K562 (cell line): ENCODE measurements at regions not wholly inside any gene's neighbourhood (a gene's known extent, or its start where the extent isn't known, plus 50 kb on each side); places are given as distances from the start of the nearest gene placed in this dataset.
A peak's percentile ranks its signal among the peaks of the same experiment; 100 is the strongest.

Experiments used
- BDP1 ChIP-seq: IDR thresholded peaks from 3 replicates; pipeline ENCODE4 v1.6.1; 2011; ENCODE audit not compliant: insufficient read length, insufficient read depth
- DNMT1 ChIP-seq: fragments of 450-650 bp; IDR thresholded peaks from 2 replicates; pipeline ENCODE4 v1.6.1; 2016; ENCODE audit warnings: antibody characterized with exemption, mild to moderate bottlenecking
- EWSR1 ChIP-seq: fragments of 450-650 bp; IDR thresholded peaks from 2 replicates; pipeline ENCODE4 v1.6.1; 2018; ENCODE audit warnings: borderline replicate concordance, mild to moderate bottlenecking, low read depth, moderate library complexity; ENCODE audit not compliant: partially characterized antibody
- MECOM ChIP-seq: fragments of 250-450 bp; sonication (Bioruptor Pico); IDR thresholded peaks from 2 replicates; pipeline ENCODE4 v1.8.0; 2022; ENCODE audit warnings: inconsistent platforms
- MGA ChIP-seq: fragments of 450-650 bp; IDR thresholded peaks from 2 replicates; pipeline ENCODE4 v1.6.1; 2016; ENCODE audit warnings: mild to moderate bottlenecking, moderate library complexity
- POLR2G ChIP-seq: fragments of 200-400 bp; formaldehyde crosslinking; IDR thresholded peaks from 2 replicates; pipeline ENCODE4 v1.6.1; 2017; ENCODE audit warnings: low read depth, mild to moderate bottlenecking, antibody characterized with exemption, low read length, moderate library complexity
- POLR3G ChIP-seq: IDR thresholded peaks from 2 replicates; pipeline ENCODE4 v1.6.1; 2011; ENCODE audit not compliant: insufficient read length, insufficient replicate concordance; ENCODE audit errors: extremely low read depth
- PURB ChIP-seq: sonication (generic); formaldehyde crosslinking; IDR thresholded peaks from 2 replicates; pipeline ENCODE4 v1.9.0; 2021; ENCODE audit warnings: low read depth, mild to moderate bottlenecking, missing genetic modification reagents
- RBM22 ChIP-seq: fragments of 200-400 bp; formaldehyde crosslinking; IDR thresholded peaks from 2 replicates; pipeline ENCODE4 v1.6.1; 2018; ENCODE audit warnings: low read length, low read depth; ENCODE audit not compliant: poor library complexity, severe bottlenecking
- XRCC5 ChIP-seq: fragments of 200-400 bp; formaldehyde crosslinking; IDR thresholded peaks from 2 replicates; pipeline ENCODE4 v1.6.1; 2017; ENCODE audit warnings: low read depth, mild to moderate bottlenecking, low read length
- ZNF174 ChIP-seq: fragments of 250-450 bp; sonication (Bioruptor Pico); IDR thresholded peaks from 2 replicates; pipeline ENCODE4 v1.4.0; 2020; ENCODE audit warnings: mild to moderate bottlenecking
- TF ChIP-seq, protein P1 (sequence below): fragments of 450-650 bp; IDR thresholded peaks from 2 replicates; pipeline ENCODE4 v1.6.1; 2016; ENCODE audit warnings: antibody characterized with exemption

DNA sequence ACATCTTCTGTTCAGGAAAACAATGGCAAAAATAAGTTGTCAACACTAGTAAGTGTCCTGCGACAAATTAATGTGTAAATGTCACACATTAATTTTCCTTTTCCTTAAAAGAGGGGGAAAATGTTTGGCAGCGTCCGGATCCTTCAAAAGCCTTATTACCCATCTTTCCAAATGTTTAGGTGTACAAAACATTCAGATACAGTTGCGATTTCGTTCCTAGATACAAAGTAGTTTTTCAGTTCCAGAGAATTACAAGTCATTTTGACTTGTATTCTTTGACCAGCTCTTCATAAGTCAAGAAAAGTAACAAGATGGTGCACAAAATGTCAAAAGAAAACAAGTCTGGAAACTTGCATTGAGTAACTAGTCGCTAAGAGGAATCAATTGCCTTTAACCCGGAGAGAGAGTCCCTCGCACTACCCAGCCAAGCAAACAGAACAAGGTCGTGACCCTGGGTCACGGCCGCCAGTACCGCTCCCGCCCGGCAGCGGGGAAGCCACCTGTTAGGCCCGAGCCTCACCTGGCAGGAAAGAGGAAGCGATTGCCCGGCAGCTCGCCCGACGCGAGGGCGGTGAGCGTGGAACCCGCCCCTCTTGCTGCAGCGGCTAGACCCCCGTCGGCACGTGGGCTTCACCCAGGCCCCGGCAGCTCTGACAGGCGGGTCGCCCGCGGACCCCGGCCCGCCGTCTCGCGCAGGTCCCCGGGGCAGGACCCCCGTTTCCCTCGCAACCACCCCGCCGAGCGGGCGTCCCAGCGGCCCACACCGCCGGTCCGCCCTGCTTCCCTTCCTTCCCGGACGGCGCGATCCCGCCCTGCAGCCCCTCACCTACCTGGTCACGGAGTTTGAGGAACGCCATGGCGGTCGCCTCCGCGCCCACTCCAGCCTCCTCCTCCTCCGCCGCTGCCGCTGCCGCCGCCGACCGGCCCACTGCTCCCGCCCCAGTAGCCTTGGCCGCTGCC is 61.0 kb upstream of the ANKRD28 start (continued):
- TF ChIP-seq MGA (peak; percentile 66; the same call in 1 of the 2 replicates), XRCC5 (0 out of 2 replicates have a peak, but pooled peaks have one; percentile 23), BDP1 (no peak), DNMT1 (no peak), RBM22 (peak; percentile 59), POLR3G (no peak), ZNF174 (CRISPR knock-in tag) (no peak), POLR2G (peak; percentile 47; the same call in 1 of the 2 replicates), EWSR1 (no peak), PURB (no peak), MECOM (CRISPR knock-in tag) (no peak)
- TF ChIP-seq, protein P1, sequence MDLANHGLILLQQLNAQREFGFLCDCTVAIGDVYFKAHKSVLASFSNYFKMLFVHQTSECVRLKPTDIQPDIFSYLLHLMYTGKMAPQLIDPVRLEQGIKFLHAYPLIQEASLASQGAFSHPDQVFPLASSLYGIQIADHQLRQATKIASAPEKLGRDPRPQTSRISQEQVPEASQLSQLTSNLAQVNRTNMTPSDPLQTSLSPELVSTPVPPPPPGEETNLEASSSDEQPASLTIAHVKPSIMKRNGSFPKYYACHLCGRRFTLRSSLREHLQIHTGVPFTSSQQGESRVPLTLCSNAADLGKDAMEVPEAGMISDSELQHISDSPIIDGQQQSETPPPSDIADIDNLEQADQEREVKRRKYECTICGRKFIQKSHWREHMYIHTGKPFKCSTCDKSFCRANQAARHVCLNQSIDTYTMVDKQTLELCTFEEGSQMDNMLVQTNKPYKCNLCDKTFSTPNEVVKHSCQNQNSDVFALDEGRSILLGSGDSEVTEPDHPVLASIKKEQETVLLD: no peak
